ENCODE measurements at regions not wholly inside any gene's neighbourhood (a gene's known extent, or its start where the extent isn't known, plus 50 kb on each side); places are given as distances from the start of the nearest gene placed in this dataset.

- no peaks in the 10 kb centered on the region for H4K20me1 ChIP-seq (ENCODE audit: insufficient read depth, low read length)
- TF ChIP-seq EZH2phosphoT487 (IDR thresholded peaks at IDR 0.05; ENCODE audit: low read length), result no peak
- no peak for TF ChIP-seq EZH2 (optimal IDR thresholded peaks at IDR 0.05; ENCODE audit: low read depth, low read length)
- TF ChIP-seq CTCF (IDR thresholded peaks at IDR 0.05; ENCODE audit: low read length), result no peak
- no peak overlapping the region for H2AFZ ChIP-seq (ENCODE audit: low read length)
- H3K4me3 ChIP-seq (ENCODE audit: low read length), result no peak overlapping the region
- H3K27ac ChIP-seq (ENCODE audit: low read length), result no peak overlapping the region
- no peaks in the 10 kb centered on the region for H3K4me1 ChIP-seq (ENCODE audit: low read length)
- H3F3A ChIP-seq (ENCODE audit: insufficient read depth, low read length), result no peaks in the 10 kb centered on the region
- no peaks in the 10 kb centered on the region for H3K9me3 ChIP-seq (replicated peaks; ENCODE audit: insufficient read depth, low read length)
- no peak overlapping the region for H3K9ac ChIP-seq (ENCODE audit: low read length)
- no peaks in the 10 kb centered on the region for H3K36me3 ChIP-seq (replicated peaks; ENCODE audit: insufficient read depth, low read length)
- H3K27me3 ChIP-seq (replicated peaks; ENCODE audit: insufficient read depth, low read length), result no peaks in the 10 kb centered on the region
- H3K4me2 ChIP-seq (ENCODE audit: low read depth, low read length), result no peak overlapping the region
- no peaks in the 10 kb centered on the region for H3K9me2 ChIP-seq (replicated peaks; ENCODE audit: insufficient read depth, low read length)
- H3K79me2 ChIP-seq (ENCODE audit: low read length), result no peaks in the 10 kb centered on the region
- no peak for DNase-seq
These were observed 55.0 kb upstream of the NMNAT3 start for GRCh38 chr3:139732729-139733128.

GRCh38 chr3:139729300-139729699 is 51.5 kb upstream of the NMNAT3 start:
- Histone ChIP-seq H2AFZ (ENCODE audit: low read length) (no peak overlapping the region), H3K27ac (ENCODE audit: low read length) (no peak overlapping the region), H3K4me2 (ENCODE audit: low read depth, low read length) (no peak overlapping the region), H3K79me2 (ENCODE audit: low read length) (no peaks in the 10 kb centered on the region), H3F3A (ENCODE audit: insufficient read depth, low read length) (no peaks in the 10 kb centered on the region), H3K4me1 (ENCODE audit: low read length) (no peaks in the 10 kb centered on the region), H3K27me3 (replicated peaks; ENCODE audit: insufficient read depth, low read length) (no peaks in the 10 kb centered on the region), H3K9me2 (replicated peaks; ENCODE audit: insufficient read depth, low read length) (no peaks in the 10 kb centered on the region), H3K4me3 (ENCODE audit: low read length) (no peak overlapping the region), H3K36me3 (replicated peaks; ENCODE audit: insufficient read depth, low read length) (no peaks in the 10 kb centered on the region), H3K9ac (ENCODE audit: low read length) (no peak overlapping the region), H4K20me1 (ENCODE audit: insufficient read depth, low read length) (no peaks in the 10 kb centered on the region), H3K9me3 (replicated peaks; ENCODE audit: insufficient read depth, low read length) (no peaks in the 10 kb centered on the region)
- TF ChIP-seq CTCF (IDR thresholded peaks at IDR 0.05; ENCODE audit: low read length), result no peak
- TF ChIP-seq EZH2phosphoT487 (IDR thresholded peaks at IDR 0.05; ENCODE audit: low read length), result no peak
- TF ChIP-seq EZH2 (optimal IDR thresholded peaks at IDR 0.05; ENCODE audit: low read depth, low read length), result no peak
- no peak for DNase-seq

- Histone ChIP-seq H3F3A (ENCODE audit: insufficient read depth, low read length) (no peaks in the 10 kb centered on the region), H3K4me2 (ENCODE audit: low read depth, low read length) (no peak overlapping the region), H3K79me2 (ENCODE audit: low read length) (no peaks in the 10 kb centered on the region), H3K9ac (ENCODE audit: low read length) (no peak overlapping the region), H3K9me3 (replicated peaks; ENCODE audit: insufficient read depth, low read length) (no peaks in the 10 kb centered on the region), H3K4me1 (ENCODE audit: low read length) (no peaks in the 10 kb centered on the region), H3K9me2 (replicated peaks; ENCODE audit: insufficient read depth, low read length) (no peaks in the 10 kb centered on the region), H3K36me3 (replicated peaks; ENCODE audit: insufficient read depth, low read length) (no peaks in the 10 kb centered on the region), H3K27me3 (replicated peaks; ENCODE audit: insufficient read depth, low read length) (no peaks in the 10 kb centered on the region), H3K4me3 (ENCODE audit: low read length) (no peak overlapping the region), H2AFZ (ENCODE audit: low read length) (no peak overlapping the region), H4K20me1 (ENCODE audit: insufficient read depth, low read length) (no peaks in the 10 kb centered on the region), H3K27ac (ENCODE audit: low read length) (no peak overlapping the region)
- no peak for TF ChIP-seq CTCF (IDR thresholded peaks at IDR 0.05; ENCODE audit: low read length)
- TF ChIP-seq EZH2phosphoT487 (IDR thresholded peaks at IDR 0.05; ENCODE audit: low read length), result no peak
- no peak for TF ChIP-seq EZH2 (optimal IDR thresholded peaks at IDR 0.05; ENCODE audit: low read depth, low read length)
- DNase-seq, result no peak
These were observed 50.6 kb upstream of the NMNAT3 start for GRCh38 chr3:139728414-139728813.

Data from MM.1S (cell line).